Hindlimb muscle (tissue), 1 donor: ENCODE measurements at regions not wholly inside any gene's neighbourhood (a gene's known extent, or its start where the extent isn't known, plus 50 kb on each side); places are given as distances from the start of the nearest gene placed in this dataset.
"Not testable (repeated sequence)": the region's sequence is repeated elsewhere in the genome, so short reads cannot be mapped to it uniquely, and the experiment has no call there.

ENCODE experiments used
- DNase-seq: peaks from one replicate; pipeline ENCODE4 v3.0.0-alpha.2; 2013

DNA sequence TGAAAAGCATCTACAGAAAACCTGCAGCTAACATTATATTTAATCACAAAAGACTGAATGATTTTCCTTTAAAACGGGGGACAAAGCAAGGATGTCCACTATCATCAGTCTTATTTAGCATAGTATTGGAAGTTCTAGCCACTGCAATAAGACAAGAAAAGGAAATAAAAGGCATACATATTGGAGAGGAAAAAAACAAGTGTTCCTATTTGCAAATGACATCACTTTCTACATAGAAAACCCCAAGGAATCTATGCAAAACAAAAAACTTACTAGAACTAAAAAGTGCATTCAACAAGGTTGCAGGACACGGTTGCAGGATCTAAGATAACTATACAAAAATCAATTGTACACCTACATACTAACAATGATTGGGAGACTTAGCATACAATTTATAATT lies 101.6 kb upstream of the MEF2A start:
- DNase-seq = no peak

GRCh38 chr15:99466701-99467337 lies 99.0 kb upstream of the MEF2A start:
- no peak for DNase-seq

DNA sequence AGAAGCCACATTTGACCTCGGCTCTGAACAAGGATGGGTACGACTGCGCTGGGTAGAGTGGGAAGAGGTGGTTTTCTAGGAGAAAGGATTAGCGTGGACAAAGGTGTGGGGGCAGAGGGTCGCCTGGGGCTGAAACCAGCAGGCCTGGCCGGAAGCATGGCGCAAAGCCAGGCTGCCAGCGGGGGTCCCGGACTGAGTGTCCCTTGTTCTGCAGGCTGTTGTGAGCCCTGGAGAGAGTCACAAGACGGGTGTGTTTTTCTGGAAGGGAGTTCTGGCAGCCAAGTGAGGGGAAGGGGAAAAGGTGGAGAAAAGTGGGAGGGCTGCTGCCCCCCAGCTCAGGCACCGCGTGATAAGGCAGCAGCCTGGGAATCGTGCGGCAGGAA lies 98.5 kb upstream of the MEF2A start:
- DNase-seq = no peak

DNA sequence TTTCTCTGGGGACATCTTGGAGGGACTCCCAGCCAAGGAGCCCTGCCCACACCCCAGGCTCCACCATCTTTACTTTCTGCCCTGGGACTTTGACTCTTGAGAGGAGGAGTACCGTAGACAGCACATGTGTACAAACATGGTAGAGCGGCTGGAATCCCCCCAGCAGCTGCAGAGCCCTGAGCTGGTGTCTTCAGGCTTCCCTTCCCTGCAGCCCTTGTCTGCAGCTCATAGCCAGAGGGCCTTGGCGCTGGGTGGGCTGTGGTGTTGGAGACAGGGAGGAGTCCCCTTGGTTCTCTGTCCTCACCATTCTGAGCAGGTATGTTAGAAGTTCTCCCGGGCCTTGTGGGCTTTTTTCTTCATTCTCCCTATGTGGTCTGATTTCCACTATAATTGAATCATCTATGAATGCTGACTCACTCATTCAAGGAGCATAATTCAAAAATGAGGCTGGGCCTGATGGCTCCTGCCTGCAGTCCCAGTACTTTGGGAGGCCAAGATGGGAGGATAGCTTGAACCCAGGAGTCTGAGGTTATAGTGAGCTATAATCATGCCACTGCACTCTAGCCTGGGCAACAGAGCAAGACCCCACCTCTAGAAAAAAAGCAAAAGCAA lies 97.8 kb upstream of the MEF2A start:
- no peak for DNase-seq

DNA sequence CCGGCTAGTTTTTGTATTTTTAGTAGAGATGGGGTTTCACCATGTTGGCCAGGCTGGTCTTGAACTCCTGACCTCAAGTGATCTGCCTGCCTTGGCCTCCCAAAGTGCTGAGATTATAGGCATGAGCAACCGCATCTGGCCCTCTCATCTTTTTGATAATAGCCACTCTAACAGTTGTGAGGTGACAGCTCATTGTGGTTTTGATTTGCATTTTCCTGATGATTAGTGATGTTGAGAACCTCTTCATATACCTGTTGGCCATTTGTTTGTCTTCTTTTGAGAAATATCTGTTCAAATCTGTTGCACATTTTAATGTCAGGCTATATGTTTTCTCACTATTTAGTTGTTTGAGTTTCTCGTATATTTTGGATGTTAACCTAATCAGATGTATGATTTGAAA lies 95.6 kb upstream of the MEF2A start:
- DNase-seq = not testable (repeated sequence)

DNA sequence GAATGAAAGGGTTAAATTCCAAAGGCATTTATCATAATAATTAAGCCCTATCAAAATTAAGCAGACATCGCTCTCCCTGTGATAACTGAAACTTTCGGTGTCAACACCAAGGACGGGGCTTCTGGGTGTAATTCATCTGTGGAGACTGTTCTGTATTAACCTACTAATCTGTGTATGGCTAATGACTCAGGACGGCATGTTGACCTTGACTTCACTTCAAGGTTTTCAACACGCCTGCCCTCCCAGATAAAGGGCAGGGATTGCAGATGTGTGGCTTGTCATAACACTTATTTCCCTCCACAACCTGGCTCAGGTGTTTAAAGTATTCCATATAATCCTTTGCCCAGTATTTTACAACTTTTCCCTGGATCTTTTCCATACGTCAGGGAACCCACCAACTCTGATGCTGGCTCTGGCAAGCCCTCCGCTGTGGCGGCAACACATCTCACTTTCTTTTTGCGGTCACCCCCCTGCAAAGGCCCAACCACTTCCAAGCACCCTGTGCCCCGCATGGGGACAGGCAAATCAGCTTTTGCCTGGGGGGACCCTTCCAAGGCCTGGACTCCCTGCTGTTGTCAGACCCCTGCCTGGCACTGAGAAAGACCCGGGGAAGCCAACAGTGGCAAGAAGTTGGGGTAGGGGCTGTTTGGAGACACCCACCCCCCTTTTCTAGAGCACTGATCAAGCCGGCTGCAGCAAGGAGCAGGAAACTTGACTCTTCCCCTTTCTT lies 93.2 kb upstream of the MEF2A start:
- no peak for DNase-seq

GRCh38 chr15:99473981-99474906 lies 91.5 kb upstream of the MEF2A start:
- DNase-seq = no peak

GRCh38 chr15:99474909-99475753 lies 90.7 kb upstream of the MEF2A start:
- DNase-seq = no peak

- no peak for DNase-seq
Observed at GRCh38 chr15:99475754-99476412, 89.9 kb upstream of the MEF2A start.

- peak; percentile 48 for DNase-seq
Observed at GRCh38 chr15:99476413-99477222, 89.2 kb upstream of the MEF2A start.

GRCh38 chr15:99477791-99478471 lies 87.9 kb upstream of the MEF2A start:
- DNase-seq = no peak

DNA sequence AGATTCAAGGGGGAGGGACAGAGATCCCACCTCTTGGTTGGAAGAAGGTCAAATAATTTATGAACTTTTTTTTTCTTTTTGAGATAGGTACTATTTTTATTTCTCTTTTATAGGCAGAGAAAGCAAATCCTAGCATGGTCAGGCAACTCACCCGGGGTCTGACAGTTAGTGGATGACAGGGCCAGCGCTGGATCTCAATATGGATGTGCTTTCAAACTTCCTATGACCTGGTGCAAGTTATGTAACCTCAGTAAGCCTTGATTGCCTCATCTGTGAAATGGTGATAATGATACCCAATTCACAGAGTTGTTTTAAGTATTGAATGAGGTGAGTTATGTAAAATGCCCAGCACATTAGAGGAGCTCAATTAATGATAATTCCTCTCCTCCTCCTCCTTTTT lies 86.8 kb upstream of the MEF2A start:
- DNase-seq = no peak

DNA sequence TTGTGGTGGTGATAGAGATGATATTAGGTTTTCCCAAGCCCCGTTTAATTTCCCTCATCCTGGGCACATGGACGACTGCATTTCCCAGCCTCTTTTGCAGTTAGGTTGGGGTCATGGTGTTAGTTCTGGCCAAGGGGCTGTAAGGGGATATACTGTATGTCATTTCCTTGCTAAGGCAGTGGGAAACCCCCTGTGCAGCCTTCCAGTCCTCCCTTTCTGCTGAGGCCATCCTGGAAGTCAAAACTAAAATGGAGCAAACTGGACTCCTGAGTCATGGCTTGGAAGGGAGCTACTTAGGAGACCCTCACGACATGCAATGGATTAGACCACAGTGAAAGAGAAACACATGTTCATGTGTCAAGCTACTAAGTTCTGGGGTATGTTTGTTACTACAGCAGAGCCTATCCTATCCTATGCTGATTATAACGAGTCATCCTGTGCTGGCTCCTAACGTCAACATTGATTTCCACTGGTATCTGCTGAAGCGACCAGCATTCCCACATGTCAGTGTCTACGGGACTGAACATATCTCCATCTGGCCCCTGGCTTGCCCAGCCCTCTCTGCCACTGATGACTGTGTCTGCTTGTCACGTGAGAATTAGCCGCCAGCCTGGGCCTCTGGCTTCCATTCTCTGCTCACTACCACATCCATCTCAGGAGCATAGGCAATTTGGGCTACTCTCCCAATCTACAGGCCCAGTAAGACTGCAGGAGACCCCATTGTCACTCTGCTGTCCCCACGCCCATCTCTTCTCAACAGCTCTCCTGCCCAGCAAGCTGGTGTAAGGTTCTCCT lies 85.6 kb upstream of the MEF2A start:
- no peak for DNase-seq

DNA sequence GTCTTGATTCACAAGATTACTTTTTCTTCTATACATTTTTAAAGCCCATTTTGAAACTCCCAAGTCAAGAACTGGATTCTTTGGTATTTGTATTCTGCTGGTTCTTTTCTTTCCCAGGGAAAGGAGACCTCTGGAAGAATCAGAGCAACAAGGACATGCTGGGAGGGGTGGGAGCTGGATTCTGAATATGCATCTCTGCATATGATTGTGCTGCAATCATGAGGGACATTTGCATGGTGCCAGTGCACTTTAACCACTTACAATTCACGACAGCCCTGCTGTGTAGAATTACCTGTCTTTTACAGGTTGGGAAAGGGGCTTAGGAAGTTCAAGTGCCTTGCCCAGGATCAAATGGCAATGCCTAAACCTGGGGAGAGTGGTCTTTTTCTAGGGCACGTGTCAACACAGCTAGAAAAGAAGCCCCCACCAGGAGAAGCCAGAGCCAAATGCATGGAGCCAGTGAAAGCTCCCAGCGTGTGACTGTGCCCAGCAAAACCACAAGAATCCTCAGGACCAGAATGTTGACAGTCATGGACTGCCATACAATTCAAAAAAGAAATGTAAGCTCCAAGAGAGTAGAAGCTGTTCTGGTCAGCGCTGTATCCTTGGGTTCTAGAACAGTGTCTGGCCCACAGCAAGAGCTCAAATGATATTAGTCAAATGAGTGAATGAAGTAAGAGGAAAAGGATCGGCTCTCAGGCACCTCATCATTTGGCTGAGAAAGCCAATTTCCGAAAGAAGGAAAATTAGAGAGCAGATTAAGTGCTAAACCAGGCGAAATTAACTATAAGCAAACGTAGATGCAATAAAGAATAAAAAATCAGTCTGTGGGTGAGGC lies 84.5 kb upstream of the MEF2A start:
- no peak for DNase-seq

GRCh38 chr15:99481951-99482230 lies 83.9 kb upstream of the MEF2A start:
- DNase-seq = no peak

- no peak for DNase-seq
Observed at GRCh38 chr15:99482993-99483392, 82.8 kb upstream of the MEF2A start.

GRCh38 chr15:99485153-99485961 lies 80.4 kb upstream of the MEF2A start:
- DNase-seq = no peak

DNA sequence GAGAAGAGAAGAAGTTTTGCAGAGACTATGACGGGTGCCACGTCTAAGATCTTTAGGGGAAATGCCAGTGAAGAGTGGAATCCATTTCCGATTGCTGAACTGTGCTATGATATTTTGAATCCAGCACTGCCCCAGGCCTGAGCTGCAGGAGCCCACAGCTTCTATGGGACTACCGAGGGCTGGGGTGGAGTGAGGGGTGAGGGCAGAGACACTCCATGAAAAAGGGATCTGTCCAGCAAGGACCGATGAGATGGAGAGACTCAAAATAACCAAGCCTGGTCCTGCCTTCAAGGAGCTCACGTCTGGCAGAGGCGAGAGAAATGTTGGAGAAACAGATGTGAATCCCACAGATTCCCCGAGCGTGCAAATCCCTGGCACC lies 79.8 kb upstream of the MEF2A start:
- DNase-seq = no peak
